Peyer's patch (tissue), 4 donors: ENCODE measurements at regions not wholly inside any gene's neighbourhood (a gene's known extent, or its start where the extent isn't known, plus 50 kb on each side); places are given as distances from the start of the nearest gene placed in this dataset.

Source experiments
- DNase-seq, 3 donors: peaks; one replicate each; pipeline ENCODE4 v3.0.0-alpha.2; 2017 to 2019
- H3K27ac ChIP-seq, 4 donors: fragments of 200-600 bp; sonication (generic); one replicate each; pipeline ENCODE4 v1.5.1; 2016 to 2019
- H3K27me3 ChIP-seq, 2 donors: fragments of 200-600 bp; sonication (generic); one replicate each; pipeline ENCODE4 v1.5.1; 2019
- H3K36me3 ChIP-seq, 3 donors: fragments of 200-600 bp; sonication (generic); one replicate each; pipeline ENCODE4 v1.5.1; 2016 to 2019
- H3K4me1 ChIP-seq, 4 donors: fragments of 200-600 bp; sonication (generic); one replicate each; pipeline ENCODE4 v1.5.1; 2016 to 2019
- H3K4me3 ChIP-seq, 4 donors: fragments of 200-600 bp; sonication (generic); 1 replicate in 3 of 4; 2 replicates in 1 of 4; pipeline ENCODE4 v1.5.1; 2016 to 2019; ENCODE audit warnings: mild to moderate bottlenecking in 1 of 4
- H3K9me3 ChIP-seq, 4 donors: fragments of 200-600 bp; sonication (generic); one replicate each; pipeline ENCODE4 v1.5.1; 2016 to 2019; ENCODE audit warnings: mild to moderate bottlenecking in 1 of 4
- CTCF ChIP-seq, 6 experiments: fragments of 450-650 bp in 4 of 6; fragments of 200-600 bp in 2 of 6; sonication (generic) in 1 of 6; IDR thresholded peaks; one replicate each; pipeline ENCODE4 v1.5.1; 2017 to 2019; ENCODE audit warnings: antibody characterized with exemption in 6 of 6, mild to moderate bottlenecking in 3 of 6, moderate library complexity in 1 of 6
- POLR2A ChIP-seq, 2 donors: fragments of 450-650 bp; IDR thresholded peaks; one replicate each; pipeline ENCODE4 v1.5.1; 2017; ENCODE audit warnings: antibody characterized with exemption in 2 of 2, mild to moderate bottlenecking in 2 of 2, moderate library complexity in 2 of 2

GRCh38 chr14:85315733-85316290 is 214.1 kb upstream of the FLRT2 start:
- no peaks in the 10 kb centered on the region for H3K27me3 ChIP-seq
- no peaks in the 10 kb centered on the region for H3K36me3 ChIP-seq
- H3K9me3 ChIP-seq: no peaks in the 10 kb centered on the region
- no peak for DNase-seq
- TF ChIP-seq CTCF (IDR thresholded peaks at IDR 0.05) (no peak), POLR2A (IDR thresholded peaks at IDR 0.05) (no peak)
- H3K27ac ChIP-seq: no peak overlapping the region
- H3K4me3 ChIP-seq: no peak overlapping the region
- no peaks in the 10 kb centered on the region for H3K4me1 ChIP-seq

GRCh38 chr14:85316701-85317410 is 213.1 kb upstream of the FLRT2 start:
- H3K27me3 ChIP-seq: no peaks in the 10 kb centered on the region
- no peak overlapping the region for H3K27ac ChIP-seq
- H3K9me3 ChIP-seq: no peaks in the 10 kb centered on the region
- H3K4me1 ChIP-seq: no peaks in the 10 kb centered on the region
- no peak for DNase-seq
- no peaks in the 10 kb centered on the region for H3K36me3 ChIP-seq
- no peak overlapping the region for H3K4me3 ChIP-seq
- TF ChIP-seq CTCF (IDR thresholded peaks at IDR 0.05): no peak

GRCh38 chr14:85317491-85318021 is 212.4 kb upstream of the FLRT2 start:
- no peak for TF ChIP-seq CTCF (IDR thresholded peaks at IDR 0.05)
- no peak for TF ChIP-seq POLR2A (IDR thresholded peaks at IDR 0.05)
- Histone ChIP-seq H3K27me3 (no peaks in the 10 kb centered on the region), H3K4me3 (no peak overlapping the region), H3K36me3 (no peaks in the 10 kb centered on the region), H3K4me1 (no peaks in the 10 kb centered on the region), H3K27ac (no peak overlapping the region), H3K9me3 (no peaks in the 10 kb centered on the region)
- DNase-seq: no peak

GRCh38 chr14:85319101-85319500 is 210.8 kb upstream of the FLRT2 start:
- TF ChIP-seq CTCF (IDR thresholded peaks at IDR 0.05) (no peak), POLR2A (IDR thresholded peaks at IDR 0.05) (no peak)

GRCh38 chr14:85319998-85320630 is 209.8 kb upstream of the FLRT2 start:
- no peaks in the 10 kb centered on the region for H3K9me3 ChIP-seq
- TF ChIP-seq CTCF (IDR thresholded peaks at IDR 0.05) (no peak), POLR2A (IDR thresholded peaks at IDR 0.05) (no peak)
- no peak overlapping the region for H3K27ac ChIP-seq
- H3K4me3 ChIP-seq: no peak overlapping the region
- no peaks in the 10 kb centered on the region for H3K27me3 ChIP-seq
- DNase-seq: no peak
- no peaks in the 10 kb centered on the region for H3K36me3 ChIP-seq
- no peaks in the 10 kb centered on the region for H3K4me1 ChIP-seq

More at GRCh38 chr14:85319101-85319500, 210.8 kb upstream of the FLRT2 start:
- no peaks in the 10 kb centered on the region for H3K4me1 ChIP-seq
- no peak overlapping the region for H3K4me3 ChIP-seq
- DNase-seq: no peak
- no peaks in the 10 kb centered on the region for H3K36me3 ChIP-seq
- no peaks in the 10 kb centered on the region for H3K27me3 ChIP-seq
- H3K9me3 ChIP-seq: no peaks in the 10 kb centered on the region
- no peak overlapping the region for H3K27ac ChIP-seq
